Astrocyte of the spinal cord (primary cell): ENCODE measurements at regions not wholly inside any gene's neighbourhood (a gene's known extent, or its start where the extent isn't known, plus 50 kb on each side); places are given as distances from the start of the nearest gene placed in this dataset.

Experiments used
- DNase-seq: peaks from one replicate; pipeline ENCODE4 v3.0.0; 2011; ENCODE audit warnings: low read depth, low spot score
- H3K4me3 ChIP-seq: 2 replicates; pipeline ENCODE4 v1.5.1; 2011; ENCODE audit warnings: low read depth, mild to moderate bottlenecking, low read length, moderate library complexity
- CTCF ChIP-seq: IDR thresholded peaks from 2 replicates; pipeline ENCODE4 v1.5.1; 2012; ENCODE audit warnings: low read depth, mild to moderate bottlenecking, low read length, inconsistent platforms
- in situ Hi-C: cut with HindIII; loops from 2 replicates; pipeline ENCODE4 v1.10.0; 2017; ENCODE audit warnings: low sequenced_read_pairs

- no peak for TF ChIP-seq CTCF
- peak; percentile 3 for DNase-seq
- in situ Hi-C loops = no loop called here
- no peak overlapping the region for H3K4me3 ChIP-seq
These were observed 332.1 kb upstream of the DACH1 start for GRCh38 chr13:72198967-72199560.

- in situ Hi-C loops = no loop called here
- no peak for TF ChIP-seq CTCF
- H3K4me3 ChIP-seq = no peak overlapping the region
- DNase-seq = no peak
These were observed 331.0 kb upstream of the DACH1 start for GRCh38 chr13:72198042-72198441.

- in situ Hi-C loops = no loop called here
These were observed 328.2 kb upstream of the DACH1 start for GRCh38 chr13:72195044-72195704.

GRCh38 chr13:72194523-72194922, 327.5 kb upstream of the DACH1 start:
- no peak overlapping the region for H3K4me3 ChIP-seq
- TF ChIP-seq CTCF = no peak
- in situ Hi-C loops = no loop called here
- DNase-seq = no peak

More at GRCh38 chr13:72195044-72195704, 328.2 kb upstream of the DACH1 start:
- H3K4me3 ChIP-seq = no peak overlapping the region
- no peak for DNase-seq
- TF ChIP-seq CTCF = no peak

- no peak for TF ChIP-seq CTCF
- in situ Hi-C loops = no loop called here
- H3K4me3 ChIP-seq = no peak overlapping the region
- no peak for DNase-seq
These were observed 319.9 kb upstream of the DACH1 start for GRCh38 chr13:72186730-72187422.

- no peak for TF ChIP-seq CTCF
- no peak overlapping the region for H3K4me3 ChIP-seq
- DNase-seq = no peak
- in situ Hi-C loops = no loop called here
These were observed 318.8 kb upstream of the DACH1 start for GRCh38 chr13:72185776-72186175.
